ENCODE measurements at regions not wholly inside any gene's neighbourhood (a gene's known extent, or its start where the extent isn't known, plus 50 kb on each side); places are given as distances from the start of the nearest gene placed in this dataset.
A peak's percentile ranks its signal among the peaks of the same experiment; 100 is the strongest.

DNA sequence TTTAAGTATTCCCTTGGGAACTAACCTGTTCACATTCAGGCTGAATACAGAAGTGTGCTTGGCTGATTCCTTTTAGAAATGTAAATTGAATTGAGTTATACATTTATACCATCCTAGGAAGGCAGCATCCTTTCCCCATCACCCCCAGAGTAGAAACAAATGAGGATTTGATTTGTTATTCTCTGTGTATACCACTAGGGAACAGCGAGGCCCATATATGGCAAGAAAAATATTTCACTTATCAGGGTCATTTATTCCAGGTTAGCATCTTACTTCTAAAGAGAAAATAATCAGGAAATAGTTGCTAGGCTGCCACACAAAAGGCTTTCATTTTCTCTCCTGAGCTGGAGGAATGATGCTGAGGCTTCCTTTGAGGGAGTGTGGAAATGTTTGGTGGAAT is 516.9 kb downstream of the PIK3C3 start:
- Mint-ChIP-seq H3K9me3 (peaks cover 6% of the 10 kb centered on the region), H3K4me3 (no peak overlapping the region), H3K36me3 (no peaks in the 10 kb centered on the region), H3K27me3 (ENCODE audit: insufficient read depth, low read depth) (no peaks in the 10 kb centered on the region), H3K4me1 (peaks cover 4% of the 10 kb centered on the region), H3K27ac (no peak overlapping the region)
- H3K4me3 ChIP-seq = no peak overlapping the region
- H3K27me3 ChIP-seq = no peaks in the 10 kb centered on the region
- H3K4me1 ChIP-seq = peaks cover 13% of the 10 kb centered on the region
- no peak for TF ChIP-seq EZH2 (IDR thresholded peaks at IDR 0.05)
- TF ChIP-seq EZH2phosphoT487 (IDR thresholded peaks at IDR 0.05) = no peak
- TF ChIP-seq, protein P1, sequence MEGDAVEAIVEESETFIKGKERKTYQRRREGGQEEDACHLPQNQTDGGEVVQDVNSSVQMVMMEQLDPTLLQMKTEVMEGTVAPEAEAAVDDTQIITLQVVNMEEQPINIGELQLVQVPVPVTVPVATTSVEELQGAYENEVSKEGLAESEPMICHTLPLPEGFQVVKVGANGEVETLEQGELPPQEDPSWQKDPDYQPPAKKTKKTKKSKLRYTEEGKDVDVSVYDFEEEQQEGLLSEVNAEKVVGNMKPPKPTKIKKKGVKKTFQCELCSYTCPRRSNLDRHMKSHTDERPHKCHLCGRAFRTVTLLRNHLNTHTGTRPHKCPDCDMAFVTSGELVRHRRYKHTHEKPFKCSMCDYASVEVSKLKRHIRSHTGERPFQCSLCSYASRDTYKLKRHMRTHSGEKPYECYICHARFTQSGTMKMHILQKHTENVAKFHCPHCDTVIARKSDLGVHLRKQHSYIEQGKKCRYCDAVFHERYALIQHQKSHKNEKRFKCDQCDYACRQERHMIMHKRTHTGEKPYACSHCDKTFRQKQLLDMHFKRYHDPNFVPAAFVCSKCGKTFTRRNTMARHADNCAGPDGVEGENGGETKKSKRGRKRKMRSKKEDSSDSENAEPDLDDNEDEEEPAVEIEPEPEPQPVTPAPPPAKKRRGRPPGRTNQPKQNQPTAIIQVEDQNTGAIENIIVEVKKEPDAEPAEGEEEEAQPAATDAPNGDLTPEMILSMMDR (IDR thresholded peaks at IDR 0.05) = peak; percentile 7
- no peak overlapping the region for H3K4me2 ChIP-seq
- H3K36me3 ChIP-seq = no peaks in the 10 kb centered on the region
- no peaks in the 10 kb centered on the region for H4K20me1 ChIP-seq (ENCODE audit: low read depth)
- no peaks in the 10 kb centered on the region for H3F3A ChIP-seq (ENCODE audit: low read depth)
- no peak overlapping the region for H2AFZ ChIP-seq (replicated peaks)
- no peak for DNase-seq (ENCODE audit: low spot score)
- H3K27ac ChIP-seq = no peak overlapping the region
- no peaks in the 10 kb centered on the region for H3K9me3 ChIP-seq (ENCODE audit: low read depth)
- H3K79me2 ChIP-seq (ENCODE audit: low read depth) = no peaks in the 10 kb centered on the region
- H3K9ac ChIP-seq = no peak overlapping the region

DNA sequence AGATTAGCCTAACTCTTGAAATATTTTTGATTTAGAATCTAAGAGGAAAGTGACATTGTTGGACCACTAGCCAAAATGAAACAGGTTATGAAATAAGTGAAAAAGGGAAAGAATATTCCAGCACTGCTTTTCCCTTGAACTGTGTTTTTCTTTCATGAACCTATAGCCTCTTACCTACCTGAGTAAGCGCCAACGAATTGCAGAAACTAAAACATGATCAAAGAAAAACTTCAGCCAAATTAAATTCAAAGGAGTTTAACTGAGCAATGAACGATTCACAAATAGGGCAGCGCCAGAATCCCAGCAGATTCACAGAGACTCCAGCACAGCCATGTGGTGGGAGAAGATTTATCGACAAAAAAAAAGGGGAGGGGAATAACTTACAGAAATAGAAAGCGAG is 518.6 kb downstream of the PIK3C3 start:
- no peaks in the 10 kb centered on the region for H3K27me3 Mint-ChIP-seq (ENCODE audit: insufficient read depth, low read depth)
- Histone ChIP-seq H2AFZ (replicated peaks) (no peak overlapping the region), H3K9ac (no peak overlapping the region), H4K20me1 (ENCODE audit: low read depth) (no peaks in the 10 kb centered on the region), H3K36me3 (no peaks in the 10 kb centered on the region), H3K4me2 (no peak overlapping the region), H3K79me2 (ENCODE audit: low read depth) (no peaks in the 10 kb centered on the region), H3K27me3 (no peaks in the 10 kb centered on the region), H3K27ac (no peak overlapping the region), H3K4me3 (no peak overlapping the region), H3K9me3 (ENCODE audit: low read depth) (no peaks in the 10 kb centered on the region), H3K4me1 (peaks cover 13% of the 10 kb centered on the region), H3F3A (ENCODE audit: low read depth) (no peaks in the 10 kb centered on the region)
- no peak overlapping the region for H3K27ac Mint-ChIP-seq
- H3K4me3 Mint-ChIP-seq = no peak overlapping the region
- H3K36me3 Mint-ChIP-seq = no peaks in the 10 kb centered on the region
- TF ChIP-seq EZH2phosphoT487 (IDR thresholded peaks at IDR 0.05) (no peak), EZH2 (IDR thresholded peaks at IDR 0.05) (no peak)
- TF ChIP-seq, protein P1 (IDR thresholded peaks at IDR 0.05) = no peak
- DNase-seq (ENCODE audit: low spot score) = no peak
- H3K4me1 Mint-ChIP-seq = peaks cover 4% of the 10 kb centered on the region
- peaks cover 6% of the 10 kb centered on the region for H3K9me3 Mint-ChIP-seq

DNA sequence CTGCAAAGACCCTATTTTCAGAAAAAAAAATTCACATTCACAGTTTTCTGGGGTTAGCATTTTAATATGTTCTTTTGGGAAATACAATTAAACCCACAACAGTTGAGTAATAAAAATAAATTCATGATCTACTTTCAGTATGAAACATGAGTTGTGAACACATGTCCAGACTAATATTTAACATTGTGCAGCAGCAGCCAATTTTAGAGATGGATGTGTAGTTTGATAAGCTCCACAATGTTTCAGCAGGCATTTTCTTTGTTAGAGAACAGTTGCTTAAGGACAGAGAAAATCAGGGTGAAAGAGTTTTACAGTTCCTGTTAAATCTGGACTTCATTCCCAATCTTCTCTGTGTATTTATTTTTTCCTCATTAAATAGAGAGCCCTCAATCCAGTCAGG is 519.5 kb downstream of the PIK3C3 start:
- no peaks in the 10 kb centered on the region for H3K9me3 ChIP-seq (ENCODE audit: low read depth)
- peaks cover 13% of the 10 kb centered on the region for H3K4me1 ChIP-seq
- no peaks in the 10 kb centered on the region for H3K27me3 Mint-ChIP-seq (ENCODE audit: insufficient read depth, low read depth)
- no peak overlapping the region for H3K27ac ChIP-seq
- H2AFZ ChIP-seq (replicated peaks) = no peak overlapping the region
- H3K4me3 Mint-ChIP-seq = no peak overlapping the region
- no peak overlapping the region for H3K4me2 ChIP-seq
- H3K79me2 ChIP-seq (ENCODE audit: low read depth) = no peaks in the 10 kb centered on the region
- H4K20me1 ChIP-seq (ENCODE audit: low read depth) = no peaks in the 10 kb centered on the region
- peaks cover 4% of the 10 kb centered on the region for H3K4me1 Mint-ChIP-seq
- no peak for DNase-seq (ENCODE audit: low spot score)
- no peaks in the 10 kb centered on the region for H3K36me3 ChIP-seq
- H3K9me3 Mint-ChIP-seq = peaks cover 6% of the 10 kb centered on the region
- no peak overlapping the region for H3K4me3 ChIP-seq
- no peaks in the 10 kb centered on the region for H3K27me3 ChIP-seq
- H3K36me3 Mint-ChIP-seq = no peaks in the 10 kb centered on the region
- no peaks in the 10 kb centered on the region for H3F3A ChIP-seq (ENCODE audit: low read depth)
- no peak overlapping the region for H3K27ac Mint-ChIP-seq
- H3K9ac ChIP-seq = no peak overlapping the region
- TF ChIP-seq, protein P1 (IDR thresholded peaks at IDR 0.05) = no peak
- TF ChIP-seq EZH2 (IDR thresholded peaks at IDR 0.05) (no peak), EZH2phosphoT487 (IDR thresholded peaks at IDR 0.05) (no peak)

Data from neural progenitor cell (in vitro differentiated cells).